ENCODE measurements at regions not wholly inside any gene's neighbourhood (a gene's known extent, or its start where the extent isn't known, plus 50 kb on each side); places are given as distances from the start of the nearest gene placed in this dataset.

- TF ChIP-seq EZH2 (IDR thresholded peaks at IDR 0.05; ENCODE audit: low read length, unreplicated experiment) (no peak), EZH2phosphoT487 (IDR thresholded peaks at IDR 0.05; ENCODE audit: borderline replicate concordance, low read length) (no peak)
Measured at GRCh38 chr12:115103884-115104883, 420.2 kb upstream of the TBX3 start.
